ENCODE measurements at regions not wholly inside any gene's neighbourhood (a gene's known extent, or its start where the extent isn't known, plus 50 kb on each side); places are given as distances from the start of the nearest gene placed in this dataset.
"Not testable (repeated sequence)": the region's sequence is repeated elsewhere in the genome, so short reads cannot be mapped to it uniquely, and the experiment has no call there.

GRCh38 chr13:91219201-91219600 lies 128.3 kb upstream of the MIR17HG start:
- DNase-seq (ENCODE audit: low read depth) = no peak

- DNase-seq (ENCODE audit: low read depth) = no peak
Observed at GRCh38 chr13:91220872-91221271, 126.6 kb upstream of the MIR17HG start.

- no peak for DNase-seq (ENCODE audit: low read depth)
Observed at GRCh38 chr13:91228108-91228507, 119.4 kb upstream of the MIR17HG start.

- DNase-seq (ENCODE audit: low read depth) = no peak
Observed at GRCh38 chr13:91228940-91229339, 118.5 kb upstream of the MIR17HG start.

- no peak for DNase-seq (ENCODE audit: low read depth)
Observed at GRCh38 chr13:91232716-91233115, 114.8 kb upstream of the MIR17HG start.

GRCh38 chr13:91233291-91233690 lies 114.2 kb upstream of the MIR17HG start:
- DNase-seq (ENCODE audit: low read depth) = no peak

GRCh38 chr13:91236182-91236581 lies 111.3 kb upstream of the MIR17HG start:
- no peak for DNase-seq (ENCODE audit: low read depth)

- no peak for DNase-seq (ENCODE audit: low read depth)
Observed at GRCh38 chr13:91236921-91237320, 110.6 kb upstream of the MIR17HG start.

- DNase-seq (ENCODE audit: low read depth) = no peak
Observed at GRCh38 chr13:91238036-91238435, 109.5 kb upstream of the MIR17HG start.

GRCh38 chr13:91240341-91240740 lies 107.1 kb upstream of the MIR17HG start:
- DNase-seq (ENCODE audit: low read depth) = no peak

GRCh38 chr13:91241221-91241933 lies 106.1 kb upstream of the MIR17HG start:
- no peak for DNase-seq (ENCODE audit: low read depth)

GRCh38 chr13:91242652-91243051 lies 104.8 kb upstream of the MIR17HG start:
- no peak for DNase-seq (ENCODE audit: low read depth)

GRCh38 chr13:91245288-91245687 lies 102.2 kb upstream of the MIR17HG start:
- no peak for DNase-seq (ENCODE audit: low read depth)

- DNase-seq (ENCODE audit: low read depth) = no peak
Observed at GRCh38 chr13:91247768-91248167, 99.7 kb upstream of the MIR17HG start.

GRCh38 chr13:91248249-91248648 lies 99.2 kb upstream of the MIR17HG start:
- no peak for DNase-seq (ENCODE audit: low read depth)

GRCh38 chr13:91249370-91249769 lies 98.1 kb upstream of the MIR17HG start:
- DNase-seq (ENCODE audit: low read depth) = no peak

- DNase-seq (ENCODE audit: low read depth) = no peak
Observed at GRCh38 chr13:91249861-91250260, 97.6 kb upstream of the MIR17HG start.

GRCh38 chr13:91251573-91251972 lies 95.9 kb upstream of the MIR17HG start:
- not testable (repeated sequence) for DNase-seq (ENCODE audit: low read depth)

- no peak for DNase-seq (ENCODE audit: low read depth)
Observed at GRCh38 chr13:91264484-91264883, 83.0 kb upstream of the MIR17HG start.

GRCh38 chr13:91269237-91269636 lies 78.2 kb upstream of the MIR17HG start:
- DNase-seq (ENCODE audit: low read depth) = no peak

GRCh38 chr13:91270031-91270430 lies 77.5 kb upstream of the MIR17HG start:
- DNase-seq (ENCODE audit: low read depth) = no peak

GRCh38 chr13:91272235-91272777 lies 75.2 kb upstream of the MIR17HG start:
- DNase-seq (ENCODE audit: low read depth) = no peak

- no peak for DNase-seq (ENCODE audit: low read depth)
Observed at GRCh38 chr13:91273675-91274074, 73.8 kb upstream of the MIR17HG start.

GRCh38 chr13:91277013-91277676 lies 70.3 kb upstream of the MIR17HG start:
- DNase-seq (ENCODE audit: low read depth) = no peak

Measured in stimulated activated CD8-positive, alpha-beta memory T cell treated with anti-CD3 and anti-CD28 coated beads, Interleukin-15, amount 100 ng/mL, for 1 hour (primary cell).